SK-N-SH (cell line): ENCODE measurements at regions not wholly inside any gene's neighbourhood (a gene's known extent, or its start where the extent isn't known, plus 50 kb on each side); places are given as distances from the start of the nearest gene placed in this dataset.
"Not testable (repeated sequence)": the region's sequence is repeated elsewhere in the genome, so short reads cannot be mapped to it uniquely, and the experiment has no call there.

Experiments
- CTCF ChIA-PET: fragments of 300-600, 350-600 bp; formaldehyde crosslinking; extraction: SDS; loops from one replicate; lab custom pipeline; 2021; lab: Yijun Ruan, JAX
- POLR2A ChIA-PET: fragments of 350-600 bp; sonication (Branson Sonifier 250); formaldehyde crosslinking; extraction: SDS; loops from one replicate; lab custom pipeline; 2020; ENCODE audit warnings: antibody characterized with exemption, inconsistent platforms; lab: Yijun Ruan, JAX
- DNase-seq: peaks from one replicate; pipeline ENCODE4 v3.0.0; 2012
- H2AFZ ChIP-seq: fragments of 200-600 bp; sonication (generic); 2 replicates; pipeline ENCODE4 v1.8.1; 2016; ENCODE audit warnings: antibody characterized with exemption, mild to moderate bottlenecking, low read depth
- H3F3A ChIP-seq: fragments of 200-600 bp; sonication (generic); replicated peaks from 2 replicates; pipeline ENCODE3; 2016; ENCODE audit warnings: antibody characterized with exemption, mild to moderate bottlenecking; ENCODE audit not compliant: insufficient read depth
- H3K27ac ChIP-seq, 2 experiments: fragments of 200-500 bp in 1 of 2; fragments of 200-600 bp in 1 of 2; sonication (Bioruptor generic) in 1 of 2; sonication (generic), shearing (Covaris generic) in 1 of 2; 2 replicates each; pipeline versions ENCODE4 v1.5.1 to v1.6.1; 2014 to 2016; ENCODE audit warnings: low read depth in 2 of 2, inconsistent platforms in 1 of 2, low read length in 1 of 2, mild to moderate bottlenecking in 1 of 2, mixed read lengths in 1 of 2
- H3K27me3 ChIP-seq: fragments of 200-600 bp; sonication (generic), shearing (Covaris generic); 2 replicates; pipeline ENCODE4 v1.6.1; 2016; ENCODE audit warnings: mixed run types; ENCODE audit not compliant: insufficient read depth
- H3K36me3 ChIP-seq, 2 experiments: fragments of 200-500 bp in 1 of 2; fragments of 200-600 bp in 1 of 2; sonication (Bioruptor generic) in 1 of 2; sonication (generic) in 1 of 2; replicated peaks in 1 of 2; 2 replicates each; pipeline versions ENCODE3 to v1.5.1; 2014 to 2016; ENCODE audit warnings: low read length in 1 of 2, mild to moderate bottlenecking in 1 of 2; ENCODE audit not compliant: insufficient read depth in 2 of 2, control insufficient read depth in 1 of 2
- H3K4me1 ChIP-seq, 2 experiments: fragments of 200-500 bp in 1 of 2; fragments of 200-600 bp in 1 of 2; sonication (Bioruptor generic) in 1 of 2; sonication (generic), shearing (Covaris generic) in 1 of 2; 2 replicates each; pipeline versions ENCODE4 v1.5.1 to v1.6.1; 2014 to 2016; ENCODE audit warnings: low read depth in 1 of 2, low read length in 1 of 2, mixed run types in 1 of 2; ENCODE audit not compliant: insufficient read depth in 2 of 2, control insufficient read depth in 1 of 2
- H3K4me2 ChIP-seq: fragments of 200-600 bp; sonication (generic), shearing (Covaris generic); 2 replicates; pipeline ENCODE4 v1.6.1; 2017; ENCODE audit warnings: mixed run types
- H3K4me3 ChIP-seq, 2 experiments: fragments of 200-500 bp in 1 of 2; fragments of 200-600 bp in 1 of 2; sonication (Bioruptor generic) in 1 of 2; sonication (generic), shearing (Covaris generic) in 1 of 2; 2 replicates each; pipeline versions ENCODE4 v1.5.1 to v1.8.1; 2014 to 2016; ENCODE audit warnings: low read depth in 2 of 2, inconsistent platforms in 1 of 2, low read length in 1 of 2, mild to moderate bottlenecking in 1 of 2, mixed read lengths in 1 of 2, moderate library complexity in 1 of 2
- H3K79me2 ChIP-seq: fragments of 200-600 bp; sonication (generic); 2 replicates; pipeline ENCODE4 v1.8.1; 2017; ENCODE audit warnings: mild to moderate bottlenecking; ENCODE audit not compliant: insufficient read depth
- H3K9ac ChIP-seq: fragments of 200-600 bp; sonication (generic); 2 replicates; pipeline ENCODE4 v1.6.1; 2017; ENCODE audit warnings: mixed run types
- H3K9me2 ChIP-seq: fragments of 200-600 bp; sonication (generic); 2 replicates; pipeline ENCODE4 v1.6.1; 2017; ENCODE audit warnings: mixed run types
- H3K9me3 ChIP-seq: fragments of 200-600 bp; sonication (generic); 2 replicates; pipeline ENCODE4 v1.6.1; 2017; ENCODE audit warnings: mixed run types, mild to moderate bottlenecking, moderate library complexity
- H4K20me1 ChIP-seq: fragments of 200-600 bp; sonication (generic); 2 replicates; pipeline ENCODE4 v1.6.1; 2017; ENCODE audit warnings: mild to moderate bottlenecking, mixed run types; ENCODE audit not compliant: insufficient read depth
- GATA2 ChIP-seq: sonication (generic); formaldehyde crosslinking; IDR thresholded peaks from 2 replicates; pipeline ENCODE4 v1.5.0; 2020; ENCODE audit warnings: mild to moderate bottlenecking, missing genetic modification reagents
- NRF1 ChIP-seq: IDR thresholded peaks from 2 replicates; pipeline ENCODE4 v1.6.1; 2012; ENCODE audit warnings: low read depth, mild to moderate bottlenecking, low read length
- TCF12 ChIP-seq: IDR thresholded peaks from 2 replicates; pipeline ENCODE4 v1.4.0; 2012
- ZBTB33 ChIP-seq: IDR thresholded peaks from 2 replicates; pipeline ENCODE4 v1.4.0; 2012; ENCODE audit warnings: low read depth, borderline replicate concordance
- WGBS: methylation state at CpG from one replicate; pipeline ENCODE4 v1.1.6; 2017; ENCODE audit warnings: low lambda C conversion rate; 5-methylcytosine and 5-hydroxymethylcytosine counted together
- small RNA-seq, 7 experiments: library from RNA; depleted of rRNA; stranded (forward); fragments of <200 nt; gene quantifications; one replicate each; pipeline ENCODE3, GENCODE V24; 2012

- POLR2A ChIA-PET: no interaction called here
- H3K4me3 ChIP-seq: no peak overlapping the region
- H3K9ac ChIP-seq: no peak overlapping the region
- H3K4me1 ChIP-seq: no peaks in the 10 kb centered on the region
- TF ChIP-seq ZBTB33 (no peak), TCF12 (no peak), NRF1 (no peak), GATA2 (no peak)
- H4K20me1 ChIP-seq: no peaks in the 10 kb centered on the region
- WGBS: 8% methylated on average over 2 of the region's 2 CpGs
- no peaks in the 10 kb centered on the region for H3K27me3 ChIP-seq
- H3K27ac ChIP-seq: no peak overlapping the region
- no peaks in the 10 kb centered on the region for H3K36me3 ChIP-seq
- no peaks in the 10 kb centered on the region for H3K9me2 ChIP-seq
- CTCF ChIA-PET: interaction anchor here (1.7 kb wide), 1 partner anchor 9 kb away, joined by 4 read pairs; no protein-coding TSS in a partner anchor
- no peak for DNase-seq
- no peak overlapping the region for H2AFZ ChIP-seq
- no peaks in the 10 kb centered on the region for H3F3A ChIP-seq
- H3K79me2 ChIP-seq: no peaks in the 10 kb centered on the region
- no peaks in the 10 kb centered on the region; the same call in 1 of the 2 replicates for H3K9me3 ChIP-seq
- H3K4me2 ChIP-seq: no peak overlapping the region
Measured at GRCh38 chr1:88618331-88618730, 65.7 kb upstream of the PKN2 start.

- H3K9me2 ChIP-seq, DNase-seq, H3K27me3 ChIP-seq, H3K36me3 ChIP-seq, H2AFZ ChIP-seq, H3K4me1 ChIP-seq, H4K20me1 ChIP-seq, H3K27ac ChIP-seq, H3K9me3 ChIP-seq, POLR2A ChIA-PET, CTCF ChIA-PET, H3K79me2 ChIP-seq, H3K9ac ChIP-seq, H3K4me2 ChIP-seq, H3K4me3 ChIP-seq, H3F3A ChIP-seq: not testable (repeated sequence)
- WGBS: 4% methylated on average over 1 of the region's 1 CpG
Measured at GRCh38 chr1:88623101-88623500, 61.0 kb upstream of the PKN2 start.

Small RNA genes in the stretch of these regions (small RNA-seq; reads per million reads assigned to genes)
- gene AL049861.1 (0 reads per million in 7 experiments), gene RF02271 (0 reads per million in 7 experiments), gene RN7SL583P (0 reads per million in 7 experiments), gene RNA5SP52 (0 to 3.7 (median 0.06) reads per million in 7 experiments)
